NCI-H2196 treated with DMSO at 0.1 percent for 48 hours (cell line): ENCODE measurements at regions not wholly inside any gene's neighbourhood (a gene's known extent, or its start where the extent isn't known, plus 50 kb on each side); places are given as distances from the start of the nearest gene placed in this dataset.
"Not testable (repeated sequence)": the region's sequence is repeated elsewhere in the genome, so short reads cannot be mapped to it uniquely, and the experiment has no call there.

Source experiments
- DNase-seq: peaks from one replicate; lab custom pipeline; 2025; ENCODE audit not compliant: unreplicated experiment; lab: John Stamatoyannopoulos, UW

DNA sequence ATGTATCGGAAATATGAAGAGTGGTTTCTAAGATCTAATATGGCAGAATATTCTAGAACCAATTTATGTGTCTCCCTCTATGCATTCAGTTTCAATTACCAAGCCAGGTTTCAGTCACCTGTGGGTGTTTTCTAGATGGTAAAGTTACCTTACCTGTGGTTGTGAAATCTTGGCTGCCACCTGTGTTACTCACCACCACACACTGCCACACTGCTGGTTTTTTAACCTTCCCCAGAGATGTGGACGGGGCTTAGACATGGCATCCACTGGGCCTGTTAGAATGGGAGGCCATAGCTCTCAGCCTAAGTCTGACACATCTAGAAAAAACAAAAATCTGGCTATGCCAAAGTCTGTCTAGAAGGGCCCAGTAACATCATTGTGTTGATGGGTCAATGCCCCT lies 896.5 kb upstream of the PABPC4L start:
- no peak for DNase-seq

DNA sequence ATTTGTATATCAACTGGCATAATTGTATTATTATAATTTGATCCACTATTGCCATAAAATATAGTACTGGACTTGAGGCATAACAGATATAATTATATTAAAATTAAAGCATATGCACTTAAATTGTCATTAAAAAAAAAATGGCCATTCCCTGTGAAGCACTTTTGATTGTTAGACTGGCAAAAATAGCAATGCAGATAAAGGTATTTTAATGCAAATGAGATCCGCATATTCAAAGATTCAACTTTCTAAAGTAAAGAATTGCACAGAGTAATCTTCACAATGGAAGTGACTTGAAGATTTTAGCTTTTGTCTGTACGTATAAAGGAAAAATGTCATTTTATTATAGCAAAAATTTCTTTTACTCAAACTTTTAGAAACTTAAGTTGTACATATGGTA lies 871.8 kb upstream of the PABPC4L start:
- no peak for DNase-seq

DNA sequence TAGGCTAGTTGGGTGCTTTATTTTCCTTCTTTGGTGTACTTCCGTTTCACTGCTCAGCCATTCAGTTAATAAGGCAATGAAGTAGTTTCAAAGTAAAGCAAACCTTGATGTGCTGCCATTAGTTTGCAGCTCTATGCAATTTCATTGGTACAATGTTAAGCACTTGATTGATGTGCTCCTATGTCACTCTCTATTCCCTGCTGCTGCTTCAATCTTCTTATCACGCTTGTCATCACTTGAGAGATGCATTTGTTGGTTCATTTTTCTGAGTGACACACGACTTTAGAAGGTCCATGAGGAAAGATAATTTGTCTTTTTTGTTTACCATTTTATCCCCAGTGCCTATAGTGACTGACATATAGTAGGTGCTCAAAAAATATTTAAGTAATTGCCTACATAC lies 871.0 kb upstream of the PABPC4L start:
- no peak for DNase-seq

DNA sequence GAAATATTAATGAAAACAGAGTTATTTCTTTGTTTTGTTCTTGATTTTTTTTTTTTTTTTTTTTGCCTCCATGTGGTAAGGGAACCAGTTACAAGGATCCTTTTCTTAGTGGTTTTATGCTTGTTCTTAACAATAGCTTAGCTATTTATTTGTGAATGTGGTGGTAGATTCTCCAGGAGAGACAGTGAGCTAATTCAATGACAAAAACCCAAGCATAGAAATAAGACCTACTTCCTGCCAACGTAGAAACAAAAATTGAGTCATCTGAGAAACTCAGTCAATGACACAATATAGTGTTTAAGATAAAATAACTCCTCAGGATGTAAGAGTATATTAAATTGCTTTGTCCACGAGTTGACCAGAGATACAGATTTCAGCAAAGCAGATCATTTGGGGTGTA lies 863.8 kb upstream of the PABPC4L start:
- no peak for DNase-seq

DNA sequence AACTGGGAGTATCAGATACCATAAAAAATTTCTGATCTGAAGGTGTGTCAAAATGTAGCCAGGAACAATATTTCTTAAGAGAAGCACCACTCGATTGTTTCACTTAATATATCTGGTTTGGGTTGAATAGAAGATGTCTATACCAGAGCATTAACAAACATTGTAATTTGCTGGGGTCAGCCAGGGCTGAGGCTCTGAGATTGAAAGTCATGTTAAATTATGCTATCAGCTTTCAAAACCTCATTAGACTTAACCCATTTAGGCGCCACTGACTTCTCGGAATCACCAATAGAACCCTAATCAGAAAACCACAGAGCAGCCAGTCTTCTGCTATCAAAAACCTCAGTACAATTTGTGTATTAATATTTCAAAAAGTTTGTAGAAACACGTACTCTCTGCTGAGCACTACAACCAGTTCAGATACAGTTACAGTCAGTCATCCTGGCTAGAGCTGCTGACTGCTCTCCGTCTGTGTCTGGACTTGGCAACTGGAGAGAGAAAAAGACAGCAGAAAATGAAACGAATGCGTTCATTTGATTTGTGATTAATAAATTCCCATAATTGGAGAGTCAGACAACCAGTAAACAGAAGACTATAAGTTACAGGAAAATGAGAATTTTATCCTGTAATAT lies 848.6 kb upstream of the PABPC4L start:
- no peak for DNase-seq

DNA sequence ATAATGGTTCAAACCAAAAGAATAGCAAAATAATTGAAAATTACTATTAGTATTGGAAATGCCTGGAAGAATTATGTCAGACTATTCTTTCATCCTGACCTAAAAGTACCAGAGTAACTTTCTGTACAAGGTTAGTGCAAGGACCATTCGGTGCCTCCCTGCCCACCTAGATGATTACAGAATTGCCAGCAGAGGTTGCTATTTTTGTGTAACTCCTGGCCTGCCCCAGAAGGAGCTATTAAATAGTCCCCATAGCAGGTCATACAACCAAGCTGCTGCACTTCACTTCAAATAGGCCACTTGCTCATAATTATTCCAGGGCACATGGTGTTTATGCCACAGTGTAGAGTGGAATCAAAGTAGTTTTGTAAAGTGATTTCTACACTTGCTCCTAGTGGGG lies 831.1 kb upstream of the PABPC4L start:
- no peak for DNase-seq

DNA sequence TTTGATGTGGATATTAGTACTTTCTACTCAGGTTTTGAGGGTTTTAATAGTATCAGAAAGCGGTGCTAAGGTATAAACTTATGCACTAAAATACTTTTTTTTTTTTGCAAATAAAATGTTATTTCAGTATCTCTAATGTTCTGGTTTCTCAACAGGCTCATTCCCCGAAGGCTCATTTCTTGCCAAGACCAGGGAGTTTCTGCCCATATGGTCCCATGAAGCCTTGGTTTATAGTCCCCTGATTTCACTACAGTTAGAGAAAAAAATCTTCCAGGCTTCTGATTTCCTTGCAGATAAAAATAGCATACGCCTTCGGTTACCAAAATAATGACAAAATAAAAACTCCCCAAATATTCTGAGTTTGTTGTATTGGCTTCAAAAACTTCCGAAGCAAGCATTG lies 814.2 kb upstream of the PABPC4L start:
- no peak for DNase-seq

DNA sequence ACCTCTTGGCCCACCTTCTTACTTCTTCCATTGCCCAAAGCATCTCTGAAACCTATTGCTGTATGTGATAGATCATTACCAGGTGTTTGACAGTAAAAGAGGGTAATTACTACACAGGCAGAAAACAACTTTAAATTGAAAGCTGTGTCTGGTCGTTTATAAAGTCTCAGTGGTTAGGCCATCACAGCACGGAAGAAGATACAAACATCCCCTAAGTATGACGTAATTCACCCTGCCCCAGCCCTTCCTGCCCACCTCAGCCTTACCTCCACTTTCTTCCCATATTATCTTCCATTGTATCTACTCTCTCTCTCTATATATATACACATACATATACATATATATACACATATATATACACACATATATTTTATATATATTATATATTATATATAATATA lies 805.8 kb upstream of the PABPC4L start:
- no peak for DNase-seq

DNA sequence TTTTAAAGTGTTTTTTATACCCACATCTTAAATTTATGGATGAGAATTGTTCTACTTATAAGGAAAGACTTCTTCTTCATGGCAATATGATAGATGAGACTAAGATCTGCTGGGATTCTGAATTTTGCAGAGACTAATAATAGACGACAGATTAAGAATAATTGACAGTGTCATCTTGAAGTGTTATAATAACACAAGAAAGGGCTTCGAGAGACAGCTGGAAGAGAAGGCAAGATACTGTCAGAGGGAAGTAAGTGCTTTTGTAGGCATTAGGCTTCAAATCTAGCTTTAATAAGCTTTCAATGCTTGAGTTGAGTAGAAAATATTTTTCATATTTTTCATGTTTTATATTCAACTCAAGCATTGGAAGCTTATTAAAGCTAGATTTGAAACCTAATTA lies 797.6 kb upstream of the PABPC4L start:
- DNase-seq, result no peak

DNA sequence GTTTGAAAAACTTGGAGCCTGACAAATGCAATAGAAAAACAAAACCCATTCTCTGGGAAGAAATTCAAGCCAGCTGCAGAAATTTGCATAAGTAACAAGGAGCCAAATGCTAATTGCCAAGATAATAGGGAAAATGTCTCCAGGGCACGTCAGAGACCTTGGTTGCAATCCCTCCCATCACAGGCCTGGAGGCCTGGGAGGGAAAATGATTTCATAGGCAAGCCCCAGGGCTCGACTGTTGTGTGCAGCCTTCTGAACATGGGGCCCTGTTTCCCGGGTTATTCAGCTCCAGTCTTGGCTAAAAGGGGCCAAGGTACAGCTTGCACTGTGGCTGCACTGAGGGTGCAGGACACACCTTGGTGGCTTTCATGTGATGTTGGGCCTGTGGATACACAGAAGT lies 760.4 kb upstream of the PABPC4L start:
- DNase-seq, result no peak

DNA sequence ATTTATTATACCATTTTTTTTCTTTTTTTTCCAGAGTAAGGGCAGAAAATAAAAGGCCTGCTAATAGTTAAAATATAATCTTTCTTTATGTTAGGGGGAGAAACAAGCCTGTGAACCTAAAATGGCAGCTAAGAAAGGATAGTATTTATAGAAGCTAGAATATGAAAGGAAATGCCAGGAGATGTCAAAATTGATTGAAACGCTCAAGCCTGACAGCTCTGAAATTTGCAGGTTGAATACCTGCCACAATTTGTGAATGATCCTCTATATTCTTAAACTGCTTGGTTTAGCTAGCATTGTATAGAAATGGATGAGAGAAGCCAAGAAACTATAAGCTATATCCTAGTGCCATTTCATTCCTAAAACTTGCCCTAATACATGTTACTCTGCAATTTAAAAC lies 757.3 kb upstream of the PABPC4L start:
- no peak for DNase-seq

DNA sequence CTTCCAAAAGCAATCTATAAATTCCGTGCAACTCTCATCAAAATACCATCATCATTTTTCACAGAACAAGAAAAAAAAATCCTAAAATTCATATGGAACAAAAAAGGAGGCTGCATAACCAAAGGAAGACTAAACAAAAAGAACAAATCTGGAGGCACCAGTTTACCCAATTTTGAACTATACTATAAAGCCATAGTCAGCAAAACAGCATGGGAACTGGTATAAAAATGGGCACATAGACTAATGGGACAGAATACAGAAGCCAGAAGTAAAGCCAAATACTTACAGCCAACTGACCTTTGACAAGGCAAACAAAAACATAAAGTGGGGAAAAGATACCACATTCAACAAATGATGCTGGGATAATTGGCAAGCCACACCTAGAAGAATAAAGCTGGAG lies 753.5 kb upstream of the PABPC4L start:
- DNase-seq, result no peak

DNA sequence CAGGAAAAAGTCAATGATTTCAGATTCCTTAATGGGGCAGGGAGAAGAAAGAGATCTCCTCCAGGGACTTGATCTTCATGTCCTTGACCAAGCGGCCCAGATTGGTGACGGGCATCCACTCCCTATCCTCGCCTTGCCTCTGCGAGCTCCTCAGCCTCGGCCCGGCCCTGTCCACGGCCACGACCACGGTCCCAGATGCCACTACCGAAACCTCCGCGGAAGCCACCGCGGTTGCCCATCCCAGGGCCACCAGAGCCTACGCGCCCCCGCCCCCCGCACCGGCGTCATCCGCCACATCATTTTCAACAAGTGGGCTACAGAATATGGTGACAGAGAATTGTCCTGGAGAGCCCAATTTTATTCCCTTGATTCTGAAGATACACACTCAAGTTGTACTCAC lies 751.2 kb upstream of the PABPC4L start:
- DNase-seq, result no peak

DNA sequence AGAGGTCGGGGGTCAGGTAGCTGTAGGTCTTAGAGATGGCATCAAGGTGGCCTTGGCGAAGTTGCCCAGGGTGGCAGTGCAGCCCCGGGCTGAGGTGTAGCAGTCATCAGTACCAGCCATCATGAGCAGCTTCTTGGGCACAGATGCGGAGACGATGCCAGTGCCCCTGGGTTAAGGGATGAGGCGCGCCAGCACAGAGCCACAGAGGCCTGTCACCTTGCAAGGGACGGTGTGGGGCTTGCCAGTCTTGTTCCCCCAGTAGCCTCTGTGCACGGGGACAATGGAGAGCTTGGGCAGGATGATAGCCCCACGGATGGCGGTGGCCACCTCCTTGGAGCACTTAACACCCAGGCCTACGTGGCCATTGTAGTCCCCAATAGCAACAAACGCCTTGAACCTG lies 750.7 kb upstream of the PABPC4L start:
- DNase-seq, result no peak

DNA sequence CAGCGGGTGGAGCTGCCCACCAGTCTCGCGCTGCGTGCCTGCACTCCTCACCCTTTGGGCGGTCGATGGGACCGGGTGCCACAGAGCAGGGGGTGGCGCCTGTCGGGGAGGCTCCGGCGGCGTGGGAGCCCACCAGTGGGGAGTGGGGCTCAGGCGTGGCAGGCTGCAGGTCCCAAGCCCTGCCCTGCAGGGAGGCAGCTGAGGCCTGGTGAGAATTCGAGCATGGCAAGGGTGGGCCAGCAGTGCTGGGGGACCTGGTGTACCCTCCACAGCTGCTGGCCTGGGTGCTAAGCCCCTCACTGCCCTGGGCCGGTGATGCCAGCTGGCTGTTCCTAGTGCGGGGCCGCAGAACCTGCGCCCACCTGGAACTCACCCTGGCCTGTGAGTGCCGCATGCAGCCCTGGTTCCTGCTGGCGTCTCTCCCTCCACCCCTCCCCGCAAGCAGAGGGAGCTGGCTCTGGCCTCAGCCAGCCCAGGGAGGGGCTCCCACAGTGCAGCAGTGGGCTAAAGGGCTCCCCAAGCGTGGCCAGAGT lies 746.6 kb upstream of the PABPC4L start:
- no peak for DNase-seq

DNA sequence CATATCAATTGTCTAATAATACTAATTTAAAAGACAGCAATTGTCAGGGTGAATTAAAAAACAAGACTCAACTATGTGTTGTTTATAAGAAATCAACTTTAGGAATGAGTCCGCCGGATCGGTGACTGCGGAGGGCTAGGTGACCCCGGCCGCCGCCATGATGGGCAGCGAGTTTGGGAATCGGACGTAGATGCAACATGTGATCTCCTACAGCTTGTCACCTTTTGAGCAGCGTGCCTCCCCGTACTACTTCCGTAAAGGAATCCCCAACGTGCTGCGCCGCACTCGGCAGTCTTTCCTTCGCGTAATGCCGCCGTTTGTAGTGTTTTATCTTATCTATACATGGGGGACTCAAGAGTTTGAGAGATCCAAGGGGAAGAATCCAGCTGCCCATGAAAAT lies 742.5 kb upstream of the PABPC4L start:
- no peak for DNase-seq

DNA sequence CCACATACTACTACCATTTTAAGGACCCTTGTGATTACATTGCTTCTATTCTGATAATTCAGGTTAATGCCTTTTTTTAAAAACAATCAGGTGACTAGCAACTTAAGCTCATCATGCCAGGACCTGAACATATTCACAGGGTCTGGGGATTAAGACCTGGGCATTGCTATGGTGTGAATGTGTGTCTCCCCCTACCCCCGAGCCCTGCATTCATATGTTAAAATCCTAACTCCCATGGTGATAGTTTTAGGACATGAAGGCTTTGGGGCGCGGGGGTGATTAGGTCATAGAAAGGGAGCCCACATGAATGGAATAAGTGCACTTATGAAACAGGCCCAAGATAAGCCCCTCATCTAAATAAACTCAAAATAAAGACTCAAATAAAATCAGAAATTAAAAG lies 734.4 kb upstream of the PABPC4L start:
- DNase-seq, result no peak

DNA sequence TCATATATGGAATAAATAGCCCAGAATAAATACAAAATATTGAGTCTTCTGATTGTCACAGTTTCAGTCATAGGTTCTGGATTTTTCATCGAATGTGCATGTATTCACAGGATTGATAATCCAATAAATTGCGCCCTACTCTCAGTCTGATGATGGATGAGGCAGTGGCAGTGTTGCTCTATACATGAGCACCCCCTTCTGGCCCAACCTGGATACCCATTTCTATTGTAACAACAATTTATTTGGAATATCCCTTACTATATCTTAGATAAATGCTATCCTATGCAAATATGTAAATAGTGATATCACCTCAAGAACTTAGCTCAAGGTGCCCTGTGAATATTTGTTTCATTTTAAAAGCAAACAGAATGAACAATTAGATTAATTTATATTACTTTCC lies 733.7 kb upstream of the PABPC4L start:
- DNase-seq, result no peak

DNA sequence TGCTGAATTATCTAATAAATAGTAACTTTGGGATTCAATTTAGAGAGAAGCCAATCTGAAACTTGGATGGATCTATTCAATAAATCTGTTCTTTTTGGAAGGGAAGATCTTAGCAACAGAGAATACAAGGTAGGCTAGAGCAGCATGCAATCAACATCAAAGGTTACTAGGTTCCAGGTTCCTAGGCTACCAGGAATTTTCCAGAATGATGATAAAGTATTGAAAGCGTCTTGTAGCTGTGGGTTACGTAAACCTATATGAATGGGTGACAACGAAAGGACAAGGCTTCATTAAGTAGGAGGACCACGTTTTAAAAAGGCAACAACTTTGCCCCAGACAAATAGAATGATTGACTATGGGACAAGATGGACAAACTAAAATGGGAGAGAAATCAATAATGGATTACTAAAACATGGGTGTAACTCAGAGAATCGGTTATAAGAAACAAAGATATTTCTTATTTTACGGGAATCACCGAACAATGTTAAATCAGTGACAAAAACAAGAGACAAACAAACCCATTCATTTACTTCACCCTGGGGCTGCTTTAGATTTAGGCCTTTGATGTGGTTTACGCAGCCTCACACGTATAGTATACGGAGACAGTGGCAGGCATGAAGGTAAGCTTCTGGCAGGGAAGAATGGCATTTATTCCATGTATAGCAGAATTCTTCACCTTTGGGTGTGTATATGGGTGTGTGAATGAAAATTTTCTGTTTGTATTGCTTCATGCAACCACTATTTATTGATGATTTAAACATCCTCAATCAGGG lies 732.6 kb upstream of the PABPC4L start:
- no peak for DNase-seq

DNA sequence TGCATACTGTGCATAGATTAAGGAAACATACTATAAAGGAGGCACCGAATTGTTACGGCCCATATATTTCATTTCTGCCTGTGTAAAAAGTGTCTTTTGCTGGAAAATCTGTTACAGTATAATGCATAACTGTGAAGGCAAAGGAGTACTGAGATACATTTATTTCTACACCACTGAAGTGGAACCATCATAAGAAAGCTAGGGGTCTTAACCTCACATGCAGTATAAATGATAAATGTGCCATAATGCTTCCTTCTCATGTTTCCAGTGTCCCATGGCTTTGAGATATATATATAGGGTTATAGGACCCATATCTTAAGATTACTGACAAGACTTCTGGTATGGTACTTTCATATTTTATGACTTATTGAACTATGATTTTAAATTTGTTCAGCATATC lies 713.8 kb upstream of the PABPC4L start:
- no peak for DNase-seq

DNA sequence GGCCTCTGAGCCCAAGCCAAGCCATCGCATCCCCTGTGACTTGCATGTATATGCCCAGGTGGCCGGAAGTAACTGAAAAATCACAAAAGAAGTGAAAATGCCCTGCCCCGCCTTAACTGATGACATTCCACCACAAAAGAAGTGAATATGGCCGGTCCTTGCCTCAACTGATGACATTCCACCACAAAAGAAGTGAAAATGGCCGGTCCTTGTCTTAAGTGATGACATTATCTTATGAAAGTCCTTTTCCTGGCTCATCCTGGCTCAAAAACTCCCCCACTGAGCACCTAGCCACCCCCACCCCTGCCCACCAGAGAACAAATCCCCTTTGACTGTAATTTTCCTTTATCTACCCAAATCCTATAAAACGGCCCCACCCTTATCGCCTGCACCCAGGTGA lies 712.7 kb upstream of the PABPC4L start:
- DNase-seq, result not testable (repeated sequence)

DNA sequence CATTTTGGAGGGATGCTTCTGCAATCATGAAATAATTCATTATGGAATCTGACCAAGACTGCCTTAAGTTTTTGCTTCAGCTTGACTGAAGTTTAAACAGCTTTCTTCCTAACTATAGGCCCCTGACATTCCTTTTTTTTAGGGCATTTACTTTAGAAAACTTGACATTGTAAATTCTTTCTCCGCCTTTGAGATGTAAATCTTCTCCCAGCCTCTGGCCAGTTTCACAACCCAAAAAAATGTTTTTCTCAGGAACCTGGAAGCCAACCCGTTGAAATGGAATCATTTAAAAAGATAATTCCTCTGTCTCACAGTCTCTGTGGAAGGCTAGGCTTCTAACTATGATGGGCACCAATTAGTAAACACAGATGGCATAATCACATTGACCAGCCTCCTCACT lies 710.4 kb upstream of the PABPC4L start:
- DNase-seq, result no peak
